NCI-H2196 treated with DMSO at 0.1 percent for 48 hours (cell line): ENCODE measurements at regions not wholly inside any gene's neighbourhood (a gene's known extent, or its start where the extent isn't known, plus 50 kb on each side); places are given as distances from the start of the nearest gene placed in this dataset.

Experiments
- DNase-seq: peaks from one replicate; lab custom pipeline; 2025; ENCODE audit not compliant: unreplicated experiment; lab: John Stamatoyannopoulos, UW

- no peak for DNase-seq
Observed at GRCh38 chr7:32150039-32150438, 79.8 kb upstream of the PDE1C start.

- no peak for DNase-seq
Observed at GRCh38 chr7:32147546-32148268, 77.5 kb upstream of the PDE1C start.

GRCh38 chr7:32145911-32146310 is 75.7 kb upstream of the PDE1C start:
- DNase-seq = no peak

- no peak for DNase-seq
Observed at GRCh38 chr7:32144676-32145075, 74.5 kb upstream of the PDE1C start.

GRCh38 chr7:32143301-32143700 is 73.1 kb upstream of the PDE1C start:
- no peak for DNase-seq

GRCh38 chr7:32142649-32143048 is 72.4 kb upstream of the PDE1C start:
- no peak for DNase-seq

- no peak for DNase-seq
Observed at GRCh38 chr7:32140210-32140939, 70.2 kb upstream of the PDE1C start.

DNA sequence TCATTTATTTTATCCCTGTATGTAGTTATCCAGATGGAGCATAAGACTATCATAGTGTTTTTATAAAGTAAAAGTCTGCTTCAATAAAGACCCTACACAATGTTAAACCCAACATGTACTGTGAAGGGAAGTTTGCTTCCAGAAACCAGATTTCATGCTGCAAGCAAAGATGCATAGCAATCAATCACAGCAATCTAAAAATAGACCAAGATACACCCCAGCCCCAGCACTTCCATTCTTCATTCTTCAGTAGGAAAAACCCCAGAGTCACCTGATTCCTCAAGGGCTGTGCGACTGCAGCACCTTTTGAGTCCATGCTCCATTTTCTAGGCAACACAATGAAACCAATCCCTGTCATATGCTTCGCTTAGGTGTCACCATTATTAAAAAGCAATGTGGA is 66.9 kb upstream of the PDE1C start:
- DNase-seq = no peak

DNA sequence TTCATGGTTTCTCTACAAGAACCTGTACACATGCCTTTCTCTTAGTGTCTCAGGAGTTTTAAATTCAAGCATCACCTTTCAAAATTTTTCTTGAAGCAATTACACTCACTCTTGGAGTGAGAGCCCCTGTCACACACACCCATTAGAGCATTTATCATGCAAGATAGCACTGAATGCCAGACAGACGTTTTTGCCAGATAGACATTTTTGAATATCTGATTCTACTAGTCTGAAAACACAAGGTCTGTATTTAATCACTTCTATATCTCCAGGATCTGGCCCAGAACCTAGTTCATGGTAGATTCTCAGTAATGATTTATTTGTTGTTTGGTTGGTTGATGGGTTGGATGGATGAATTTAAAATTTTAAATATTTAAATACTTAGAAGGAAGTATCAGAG is 60.9 kb upstream of the PDE1C start:
- no peak for DNase-seq

DNA sequence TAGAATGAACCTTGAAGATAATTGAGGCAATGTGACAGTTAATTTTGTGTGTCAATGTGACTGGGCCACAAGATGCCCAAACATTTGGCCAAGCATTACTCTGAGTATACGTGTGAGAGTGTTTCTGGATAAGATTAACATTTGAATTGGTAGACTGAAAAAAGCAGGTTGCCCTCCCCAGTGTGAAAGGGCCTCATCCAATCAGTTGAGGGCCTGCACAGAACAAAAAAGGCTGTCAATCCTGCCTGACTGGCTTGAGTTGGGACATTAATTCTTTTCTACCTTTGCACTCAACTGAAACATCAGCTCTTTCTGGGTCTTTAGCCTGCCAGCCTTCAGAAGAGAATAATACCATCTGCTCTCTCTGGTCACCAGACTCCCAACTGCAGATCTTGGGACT is 56.6 kb upstream of the PDE1C start:
- DNase-seq = no peak
